Activated CD4-positive, alpha-beta T cell treated with anti-CD3 and anti-CD28 coated beads, Interleukin-2, amount 50 U/mL, for 48 hours (primary cell): ENCODE measurements at regions not wholly inside any gene's neighbourhood (a gene's known extent, or its start where the extent isn't known, plus 50 kb on each side); places are given as distances from the start of the nearest gene placed in this dataset.

Experiments used
- DNase-seq, 2 experiments: peaks; one replicate each; pipeline ENCODE4 v3.0.0-alpha.2; 2020

GRCh38 chr9:134251296-134252069, 74.8 kb upstream of the RXRA start:
- DNase-seq, result no peak

- no peak for DNase-seq
Measured at GRCh38 chr9:134252084-134252830, 74.0 kb upstream of the RXRA start.

GRCh38 chr9:134253606-134254205, 72.5 kb upstream of the RXRA start:
- DNase-seq, result no peak

GRCh38 chr9:134258332-134258731, 67.9 kb upstream of the RXRA start:
- DNase-seq, result no peak

- DNase-seq, result no peak
Measured at GRCh38 chr9:134258828-134259546, 67.3 kb upstream of the RXRA start.

GRCh38 chr9:134259708-134260107, 66.5 kb upstream of the RXRA start:
- no peak for DNase-seq

- no peak for DNase-seq
Measured at GRCh38 chr9:134260801-134261200, 65.5 kb upstream of the RXRA start.

GRCh38 chr9:134262035-134262434, 64.2 kb upstream of the RXRA start:
- no peak for DNase-seq

- no peak for DNase-seq
Measured at GRCh38 chr9:134263596-134263995, 62.7 kb upstream of the RXRA start.

- DNase-seq, result no peak
Measured at GRCh38 chr9:134264169-134264568, 62.1 kb upstream of the RXRA start.

GRCh38 chr9:134265078-134265477, 61.2 kb upstream of the RXRA start:
- no peak for DNase-seq

- no peak for DNase-seq
Measured at GRCh38 chr9:134266418-134266817, 59.8 kb upstream of the RXRA start.

GRCh38 chr9:134267305-134267880, 58.9 kb upstream of the RXRA start:
- no peak for DNase-seq

GRCh38 chr9:134267881-134268724, 58.2 kb upstream of the RXRA start:
- no peak for DNase-seq

- no peak for DNase-seq
Measured at GRCh38 chr9:134268747-134269146, 57.5 kb upstream of the RXRA start.

GRCh38 chr9:134271338-134272301, 54.6 kb upstream of the RXRA start:
- no peak for DNase-seq

- no peak for DNase-seq
Measured at GRCh38 chr9:134272302-134273023, 53.8 kb upstream of the RXRA start.

GRCh38 chr9:134273647-134274046, 52.6 kb upstream of the RXRA start:
- no peak for DNase-seq

- no peak for DNase-seq
Measured at GRCh38 chr9:134275375-134275774, 50.9 kb upstream of the RXRA start.
